ENCODE measurements at regions not wholly inside any gene's neighbourhood (a gene's known extent, or its start where the extent isn't known, plus 50 kb on each side); places are given as distances from the start of the nearest gene placed in this dataset.

GRCh38 chr2:198440833-198441232, 636.4 kb downstream of the PLCL1 start:
- WGBS, result 45% methylated on average over 2 of the region's 2 CpGs

More at GRCh38 chr2:198440833-198441232, 636.4 kb downstream of the PLCL1 start:
- Histone ChIP-seq H3K9me3 (ENCODE audit: control insufficient read depth in 4 of 4, low read length in 3 of 4) (no peaks in the 10 kb centered on the region), H3K27ac (ENCODE audit: low read depth in 1 of 2, low read length in 2 of 2) (no peak overlapping the region), H3K4me1 (ENCODE audit: control insufficient read depth in 4 of 4, insufficient read depth in 4 of 4, low read length in 3 of 4) (no peaks in the 10 kb centered on the region), H3K27me3 (ENCODE audit: control insufficient read depth in 4 of 4, insufficient read depth in 4 of 4, low read length in 3 of 4) (no peaks in the 10 kb centered on the region), H3K4me3 (ENCODE audit: low read depth in 1 of 3, low read length in 3 of 3) (no peak overlapping the region), H3K36me3 (ENCODE audit: control insufficient read depth in 4 of 4, insufficient read depth in 3 of 4, low read depth in 1 of 4, low read length in 3 of 4) (no peaks in the 10 kb centered on the region), H3K9ac (ENCODE audit: low read depth in 1 of 2, low read length in 2 of 2) (no peak overlapping the region)
- TF ChIP-seq MAX (IDR thresholded peaks at IDR 0.05) (no peak), NR2F2 (IDR thresholded peaks at IDR 0.05) (no peak), JUND (IDR thresholded peaks at IDR 0.05) (no peak), HNF4G (IDR thresholded peaks at IDR 0.05) (no peak), FOXA2 (IDR thresholded peaks at IDR 0.05) (no peak), RXRA (IDR thresholded peaks at IDR 0.05) (no peak), RAD21 (IDR thresholded peaks at IDR 0.05) (no peak), YY1 (IDR thresholded peaks at IDR 0.05) (no peak), TAF1 (conservative IDR thresholded peaks at IDR 0.05) (no peak), GABPA (IDR thresholded peaks at IDR 0.05 in 1 of 2, conservative IDR thresholded peaks at IDR 0.05 in 1 of 2) (no peak), SP1 (IDR thresholded peaks at IDR 0.05) (no peak), CTCF (IDR thresholded peaks at IDR 0.05; ENCODE audit: low read depth, low read length, missing input control) (no peak), REST (IDR thresholded peaks at IDR 0.05) (no peak), EGR1 (IDR thresholded peaks at IDR 0.05; ENCODE audit: low read depth in 2 of 2) (no peak), ZBTB33 (IDR thresholded peaks at IDR 0.05) (no peak), ATF3 (IDR thresholded peaks at IDR 0.05) (no peak), FOXA1 (IDR thresholded peaks at IDR 0.05) (no peak), HNF4A (conservative IDR thresholded peaks at IDR 0.05) (no peak)
- no peak for DNase-seq (ENCODE audit: low spot score)

Measured in liver (tissue), 8 donors.